Activated CD8-positive, alpha-beta memory T cell treated with anti-CD3 and anti-CD28 coated beads for 48 hours (primary cell): ENCODE measurements at regions not wholly inside any gene's neighbourhood (a gene's known extent, or its start where the extent isn't known, plus 50 kb on each side); places are given as distances from the start of the nearest gene placed in this dataset.
"Not testable (repeated sequence)": the region's sequence is repeated elsewhere in the genome, so short reads cannot be mapped to it uniquely, and the experiment has no call there.

Experiments used
- DNase-seq, 3 experiments: peaks; one replicate each; pipeline ENCODE4 v3.0.0-alpha.2; 2020; ENCODE audit warnings: low read depth in 2 of 3, low spot score in 2 of 3

GRCh38 chr20:5492937-5493336, 117.9 kb downstream of the GPCPD1 start:
- no peak for DNase-seq

GRCh38 chr20:5491455-5491854, 119.4 kb downstream of the GPCPD1 start:
- DNase-seq, result no peak

GRCh38 chr20:5489601-5490000, 121.2 kb downstream of the GPCPD1 start:
- DNase-seq, result no peak

GRCh38 chr20:5488823-5489222, 122.0 kb downstream of the GPCPD1 start:
- no peak for DNase-seq

- no peak for DNase-seq
Measured at GRCh38 chr20:5486377-5487054, 124.3 kb downstream of the GPCPD1 start.

GRCh38 chr20:5484926-5485325, 125.9 kb downstream of the GPCPD1 start:
- DNase-seq, result no peak

- no peak for DNase-seq
Measured at GRCh38 chr20:5484346-5484745, 126.5 kb downstream of the GPCPD1 start.

GRCh38 chr20:5482791-5483190, 128.0 kb downstream of the GPCPD1 start:
- no peak for DNase-seq

DNA sequence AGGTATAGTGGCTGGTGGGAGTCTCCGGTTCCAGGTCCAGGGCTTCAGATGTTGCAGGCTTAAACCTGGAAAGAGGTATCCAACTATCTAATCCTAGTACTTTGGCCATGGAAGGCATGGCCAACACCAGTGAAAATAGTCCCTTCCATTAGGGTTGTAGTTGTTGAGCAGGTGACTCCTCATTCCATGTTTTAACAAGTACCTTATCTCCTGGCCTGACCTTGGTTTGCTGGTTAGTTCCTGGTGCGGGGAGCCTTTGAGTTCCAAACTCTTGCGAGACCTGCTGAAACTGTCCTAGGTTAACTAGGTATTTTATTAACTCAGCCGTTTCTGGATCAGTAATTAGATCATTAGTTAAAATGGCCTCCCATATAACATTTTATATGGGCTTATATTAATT, 128.9 kb downstream of the GPCPD1 start:
- no peak for DNase-seq

DNA sequence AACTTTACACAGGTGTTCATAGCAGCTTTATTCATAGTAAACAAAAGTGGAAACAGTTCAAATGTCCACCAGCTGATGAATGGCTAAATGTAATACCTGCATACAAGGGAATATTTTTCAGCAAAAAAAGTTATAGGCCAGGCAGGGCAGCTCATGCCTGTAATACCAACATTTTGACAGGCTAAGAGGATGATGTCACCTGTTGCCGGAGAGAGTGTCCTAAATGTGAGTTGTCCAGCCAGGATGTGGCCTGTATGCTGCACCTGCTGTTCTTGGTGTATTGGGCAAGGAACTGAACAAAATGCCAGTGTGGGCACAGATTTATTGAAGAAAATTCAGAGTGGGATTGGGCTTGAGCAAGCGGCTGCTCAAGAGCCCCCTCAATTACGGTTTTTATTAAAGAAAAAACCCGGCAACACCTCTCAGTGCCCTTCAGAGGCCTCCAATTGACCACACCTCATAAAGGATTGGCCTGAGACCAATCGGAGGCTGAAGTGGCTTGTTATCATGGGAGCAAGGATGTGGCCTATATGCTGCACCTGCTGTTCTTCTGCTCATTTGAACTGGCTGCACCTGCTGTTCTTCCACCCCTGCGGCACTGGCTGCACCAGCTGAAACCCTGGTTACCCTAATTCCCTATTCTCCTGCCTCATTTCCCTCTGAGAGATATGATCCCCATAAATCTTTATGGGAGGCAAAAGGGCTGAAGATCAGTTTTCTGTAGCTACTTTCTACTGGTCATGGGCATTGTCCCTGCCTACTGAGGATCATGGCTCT, 129.8 kb downstream of the GPCPD1 start:
- no peak for DNase-seq

- no peak for DNase-seq
Measured at GRCh38 chr20:5474646-5475550, 135.9 kb downstream of the GPCPD1 start.

GRCh38 chr20:5471866-5472265, 138.9 kb downstream of the GPCPD1 start:
- not testable (repeated sequence) for DNase-seq

GRCh38 chr20:5471368-5471767, 139.4 kb downstream of the GPCPD1 start:
- DNase-seq, result no peak

- no peak for DNase-seq
Measured at GRCh38 chr20:5470943-5471342, 139.9 kb downstream of the GPCPD1 start.

GRCh38 chr20:5470458-5470857, 140.3 kb downstream of the GPCPD1 start:
- DNase-seq, result no peak

- DNase-seq, result no peak
Measured at GRCh38 chr20:5469111-5469510, 141.7 kb downstream of the GPCPD1 start.

DNA sequence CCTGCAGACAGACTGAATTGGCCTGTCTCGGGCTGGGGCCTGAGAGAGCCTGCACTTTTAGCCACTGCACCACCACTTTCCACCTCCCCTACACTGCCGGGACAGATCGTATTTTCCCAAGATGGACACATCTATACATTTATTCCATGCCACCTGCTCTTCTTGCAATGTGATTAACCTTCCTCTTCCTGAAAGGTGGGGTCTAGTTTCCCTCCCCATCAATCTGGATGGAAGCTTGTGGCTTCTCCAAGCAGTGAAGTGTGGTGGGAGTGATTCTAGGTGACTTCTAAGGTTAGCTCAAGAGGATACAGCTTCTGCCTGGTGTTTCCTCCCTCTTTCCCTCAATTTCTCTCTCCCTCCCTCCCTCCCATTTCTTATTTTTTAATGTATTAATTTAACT, 143.7 kb downstream of the GPCPD1 start:
- DNase-seq, result no peak

GRCh38 chr20:5465604-5465927, 145.2 kb downstream of the GPCPD1 start:
- DNase-seq, result no peak

GRCh38 chr20:5464901-5465603, 145.8 kb downstream of the GPCPD1 start:
- DNase-seq, result no peak

DNA sequence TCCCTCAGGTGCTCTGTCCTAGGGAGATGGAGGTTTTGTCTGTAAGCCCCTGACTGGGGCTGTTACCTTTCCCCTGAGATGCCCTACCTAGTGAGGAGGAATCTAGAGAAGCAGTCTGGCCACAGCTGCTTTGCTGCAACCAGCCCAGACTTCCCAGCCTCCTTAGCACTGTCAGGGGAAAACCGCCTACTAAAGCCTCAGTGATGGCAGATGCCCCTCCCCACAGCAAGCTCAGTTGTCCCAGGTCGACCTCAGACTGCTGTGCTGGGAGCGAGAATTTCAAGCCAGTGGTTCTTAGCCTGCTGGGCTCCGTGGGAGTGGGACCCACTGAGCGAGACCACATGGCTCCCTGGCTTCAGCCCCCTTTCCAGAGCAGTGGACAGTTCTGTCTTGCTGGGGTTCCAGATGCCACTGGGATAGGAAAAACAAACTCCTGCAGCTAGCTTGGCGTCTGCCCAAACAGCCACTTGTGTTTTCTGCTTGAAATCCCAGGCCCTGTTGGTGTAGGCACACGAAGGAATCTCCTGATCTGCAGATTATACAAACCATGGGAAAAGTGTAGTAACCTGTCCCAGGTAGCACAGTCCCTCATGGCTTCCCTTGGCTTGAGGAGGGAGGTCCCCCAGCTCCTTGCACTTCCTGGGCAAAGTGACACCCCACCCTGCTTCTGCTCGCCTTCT, 146.4 kb upstream of the PROKR2 start:
- DNase-seq, result no peak

DNA sequence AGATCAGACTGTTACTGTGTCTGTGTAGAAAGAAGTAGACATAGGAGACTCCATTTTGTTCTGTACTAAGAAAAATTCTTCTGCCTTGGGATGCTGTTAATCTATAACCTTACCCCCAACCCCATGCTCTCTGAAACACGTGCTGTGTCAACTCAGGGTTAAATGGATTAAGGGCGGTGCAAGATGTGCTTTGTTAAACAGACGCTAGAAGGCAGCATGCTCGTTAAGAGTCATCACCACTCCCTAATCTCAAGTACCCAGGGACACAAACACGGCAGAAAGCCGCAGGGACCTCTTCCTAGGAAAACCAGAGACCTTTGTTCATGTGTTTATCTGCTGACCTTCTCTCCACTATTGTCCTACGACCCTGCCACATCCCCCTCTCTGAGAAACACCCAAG, 137.0 kb upstream of the PROKR2 start:
- DNase-seq, result not testable (repeated sequence)
